Gastroesophageal sphincter (tissue), 3 donors: ENCODE measurements at regions not wholly inside any gene's neighbourhood (a gene's known extent, or its start where the extent isn't known, plus 50 kb on each side); places are given as distances from the start of the nearest gene placed in this dataset.

Experiments used
- CTCF ChIP-seq, 4 experiments: fragments of 200-600 bp in 2 of 4; fragments of 450-650 bp in 2 of 4; sonication (generic) in 1 of 4; IDR thresholded peaks; one replicate each; pipeline ENCODE4 v1.5.1; 2017 to 2019; ENCODE audit warnings: antibody characterized with exemption in 4 of 4, mild to moderate bottlenecking in 2 of 4, moderate library complexity in 2 of 4
- EP300 ChIP-seq: sonication (generic); formaldehyde crosslinking; IDR thresholded peaks from one replicate; pipeline ENCODE4 v1.6.1; 2017; ENCODE audit warnings: antibody characterized with exemption, mild to moderate bottlenecking

DNA sequence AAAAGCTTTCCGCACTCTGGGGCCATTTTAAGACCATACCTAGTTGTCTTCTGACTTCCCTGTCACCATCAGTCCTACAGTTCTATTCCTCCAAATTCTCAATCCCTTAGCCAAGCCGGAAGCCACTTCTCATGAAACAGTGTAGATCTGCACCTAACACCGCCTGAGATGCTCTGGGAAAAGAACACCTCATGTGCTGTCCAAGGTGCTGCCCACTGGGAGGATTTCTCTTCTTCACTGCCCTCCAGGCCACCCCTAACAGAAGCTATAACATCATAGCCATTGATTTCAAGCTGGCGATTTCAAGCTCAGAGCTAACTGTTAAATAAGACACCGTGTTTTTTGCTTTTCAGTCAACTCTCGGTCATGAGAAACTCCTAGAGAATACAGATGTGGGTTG is 559.3 kb downstream of the CCDC171 start:
- TF ChIP-seq CTCF (IDR thresholded peaks at IDR 0.05) (no peak), EP300 (no peak)
